Activated naive CD8-positive, alpha-beta T cell treated with anti-CD3 and anti-CD28 coated beads for 36 hours (primary cell): ENCODE measurements at regions not wholly inside any gene's neighbourhood (a gene's known extent, or its start where the extent isn't known, plus 50 kb on each side); places are given as distances from the start of the nearest gene placed in this dataset.

Experiments used
- DNase-seq: peaks from one replicate; pipeline ENCODE4 v3.0.0; 2021
- H3K27ac Mint-ChIP-seq: one replicate; pipeline ENCODE4 v1.8.0; 2022; ENCODE audit warnings: mild to moderate bottlenecking, moderate library complexity, mixed read lengths
- H3K27me3 Mint-ChIP-seq: one replicate; pipeline ENCODE4 v1.8.0; 2022; ENCODE audit warnings: mild to moderate bottlenecking, mixed read lengths
- H3K36me3 Mint-ChIP-seq: one replicate; pipeline ENCODE4 v1.8.0; 2021; ENCODE audit warnings: mild to moderate bottlenecking, mixed read lengths
- H3K4me1 Mint-ChIP-seq: one replicate; pipeline ENCODE4 v1.8.0; 2021; ENCODE audit warnings: mixed read lengths
- H3K4me3 Mint-ChIP-seq: one replicate; pipeline ENCODE4 v1.8.0; 2022; ENCODE audit warnings: mild to moderate bottlenecking, moderate library complexity, mixed read lengths
- H3K9me3 Mint-ChIP-seq: one replicate; pipeline ENCODE4 v1.8.0; 2022; ENCODE audit warnings: mixed read lengths

DNA sequence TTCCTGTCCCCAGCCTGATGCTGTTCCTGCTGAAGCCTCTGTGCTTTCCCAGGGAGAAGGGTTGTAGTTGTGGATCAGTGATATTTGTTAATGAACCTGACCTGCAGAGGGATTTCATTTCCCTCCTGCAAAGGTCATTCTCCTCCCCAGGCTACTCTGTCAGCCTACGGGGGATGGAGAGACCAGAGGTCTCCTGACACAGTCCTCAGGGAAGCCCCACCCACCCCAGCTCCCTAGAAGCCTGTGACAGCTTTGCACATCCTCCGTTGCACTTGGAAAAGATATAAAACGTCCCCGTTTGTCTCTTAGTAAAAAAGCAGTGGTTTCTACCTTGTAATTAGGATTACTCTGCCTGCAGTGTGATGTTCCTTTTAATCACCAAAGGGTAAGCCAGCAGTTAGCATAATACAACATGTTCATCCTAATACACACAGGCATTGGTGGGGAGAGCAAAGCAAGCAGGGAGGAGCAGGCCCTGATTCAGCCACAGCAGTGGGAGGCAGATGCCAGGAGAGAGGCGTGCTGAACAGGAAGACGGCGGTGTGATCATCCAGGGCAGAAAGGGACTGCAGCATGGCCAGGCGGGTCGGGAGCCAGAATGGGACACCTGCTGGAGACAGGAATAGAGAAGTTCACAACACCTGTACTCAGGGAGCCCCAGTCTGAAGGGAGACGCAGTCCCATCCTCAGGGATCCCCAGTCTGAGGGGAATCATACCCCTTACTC, 293.5 kb downstream of the LRFN2 start:
- Mint-ChIP-seq H3K27ac (no peak overlapping the region), H3K4me3 (no peak overlapping the region)

DNA sequence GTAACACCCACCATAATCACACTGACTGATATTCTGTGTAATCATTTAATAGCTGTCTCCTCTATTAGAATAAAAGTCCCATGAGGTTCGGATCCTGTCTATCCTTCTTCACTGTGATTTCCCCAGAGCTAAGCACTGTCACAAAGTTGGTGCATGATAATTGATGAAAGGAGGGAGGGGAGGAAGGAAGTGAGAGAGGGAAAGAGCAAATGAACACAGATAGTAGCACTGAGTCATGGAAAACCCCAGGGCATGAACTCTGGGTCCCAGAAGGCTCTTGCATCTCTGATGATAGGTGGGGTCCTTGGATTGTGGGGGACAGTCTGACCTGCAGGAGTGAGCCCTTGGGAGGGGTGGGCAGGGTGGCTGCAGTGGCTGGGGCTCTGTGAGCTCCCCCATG, 294.1 kb downstream of the LRFN2 start:
- Mint-ChIP-seq H3K4me3 (no peak overlapping the region), H3K36me3 (no peaks in the 10 kb centered on the region), H3K27ac (no peak overlapping the region), H3K27me3 (peaks cover 19% of the 10 kb centered on the region), H3K4me1 (no peaks in the 10 kb centered on the region), H3K9me3 (peaks cover 6% of the 10 kb centered on the region)
- no peak for DNase-seq

More for the DNA sequence above, 293.5 kb downstream of the LRFN2 start:
- Mint-ChIP-seq H3K9me3 (peaks cover 7% of the 10 kb centered on the region), H3K27me3 (peaks cover 15% of the 10 kb centered on the region), H3K36me3 (no peaks in the 10 kb centered on the region), H3K4me1 (no peaks in the 10 kb centered on the region)
- DNase-seq = no peak

DNA sequence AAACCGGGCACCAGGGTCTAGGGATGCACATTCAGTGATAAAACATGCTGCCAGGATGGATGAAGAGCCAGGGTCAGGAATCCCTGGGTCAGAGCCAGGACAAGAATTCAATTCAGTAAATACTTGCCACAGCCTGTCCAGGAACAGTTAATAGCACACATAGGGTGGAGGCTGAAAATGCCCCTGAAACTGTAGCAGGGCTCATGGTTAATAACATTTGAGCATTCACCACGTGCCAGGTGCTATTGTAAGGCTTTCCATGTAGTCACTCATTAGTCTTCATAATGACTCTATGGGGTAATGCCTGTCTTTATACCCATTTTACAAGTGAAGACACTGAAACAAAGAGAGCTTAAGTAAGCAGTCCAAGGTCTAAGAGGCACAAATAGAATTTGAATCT, 296.3 kb downstream of the LRFN2 start:
- H3K36me3 Mint-ChIP-seq = no peaks in the 10 kb centered on the region
- no peaks in the 10 kb centered on the region for H3K4me1 Mint-ChIP-seq

DNA sequence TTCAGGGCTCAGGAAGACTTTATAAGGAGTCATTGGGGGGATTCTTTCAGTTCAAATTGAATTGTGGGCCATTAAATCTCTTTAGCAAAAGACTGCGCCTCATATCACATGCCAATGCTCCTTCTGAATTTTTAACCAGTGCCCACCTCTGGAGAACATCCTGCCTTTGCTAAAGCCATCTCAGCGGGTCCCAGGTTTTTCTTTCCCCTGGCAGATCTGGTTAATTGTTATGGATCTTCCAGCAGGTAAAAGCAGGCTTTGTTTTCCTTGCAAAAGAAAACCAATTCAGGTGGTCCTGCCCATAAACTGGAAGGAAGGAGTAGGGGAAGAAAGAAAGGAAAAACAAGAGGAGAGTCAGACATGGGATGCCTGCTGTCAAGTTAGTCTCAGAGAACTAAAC, 298.2 kb downstream of the LRFN2 start:
- H3K4me3 Mint-ChIP-seq = no peak overlapping the region
- H3K9me3 Mint-ChIP-seq = no peaks in the 10 kb centered on the region
- no peak for DNase-seq
- peaks cover 49% of the 10 kb centered on the region for H3K27me3 Mint-ChIP-seq
- H3K4me1 Mint-ChIP-seq = no peaks in the 10 kb centered on the region
- H3K27ac Mint-ChIP-seq = no peak overlapping the region
- no peaks in the 10 kb centered on the region for H3K36me3 Mint-ChIP-seq

More for the DNA sequence above, 296.3 kb downstream of the LRFN2 start:
- H3K4me3 Mint-ChIP-seq = no peak overlapping the region
- peaks cover 3% of the 10 kb centered on the region for H3K9me3 Mint-ChIP-seq
- H3K27me3 Mint-ChIP-seq = peaks cover 37% of the 10 kb centered on the region
- DNase-seq = no peak
- no peak overlapping the region for H3K27ac Mint-ChIP-seq

DNA sequence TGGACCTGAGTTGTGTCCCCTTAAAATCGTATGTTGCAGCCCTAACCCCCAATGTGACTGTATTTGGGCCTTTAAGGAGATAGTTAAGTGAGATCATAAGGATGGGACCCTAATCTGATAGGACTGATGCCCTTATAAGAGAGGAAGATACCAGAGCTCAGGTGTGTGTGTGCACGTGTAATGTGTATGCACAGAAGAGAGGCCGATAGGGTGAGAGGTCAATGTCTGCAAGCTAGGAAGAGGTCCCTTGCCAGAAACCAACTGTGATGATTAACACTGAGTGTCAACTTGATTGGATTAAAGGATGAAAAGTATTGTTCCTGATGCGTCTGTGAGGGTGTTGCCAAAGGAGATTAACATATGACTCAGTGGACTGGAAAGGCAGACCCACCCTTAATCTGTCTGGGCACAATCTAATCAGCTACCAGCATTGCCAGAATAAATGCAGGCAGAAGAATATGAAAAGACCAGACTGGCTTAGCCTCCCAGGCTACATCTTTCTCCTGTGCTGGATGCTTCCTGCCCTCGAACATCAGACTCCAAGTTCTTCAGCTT, 299.8 kb downstream of the LRFN2 start:
- H3K27ac Mint-ChIP-seq = no peak overlapping the region
- no peak for DNase-seq
- H3K9me3 Mint-ChIP-seq = no peaks in the 10 kb centered on the region
- peaks cover 46% of the 10 kb centered on the region for H3K27me3 Mint-ChIP-seq
- no peak overlapping the region for H3K4me3 Mint-ChIP-seq
- no peaks in the 10 kb centered on the region for H3K36me3 Mint-ChIP-seq
- H3K4me1 Mint-ChIP-seq = no peaks in the 10 kb centered on the region

DNA sequence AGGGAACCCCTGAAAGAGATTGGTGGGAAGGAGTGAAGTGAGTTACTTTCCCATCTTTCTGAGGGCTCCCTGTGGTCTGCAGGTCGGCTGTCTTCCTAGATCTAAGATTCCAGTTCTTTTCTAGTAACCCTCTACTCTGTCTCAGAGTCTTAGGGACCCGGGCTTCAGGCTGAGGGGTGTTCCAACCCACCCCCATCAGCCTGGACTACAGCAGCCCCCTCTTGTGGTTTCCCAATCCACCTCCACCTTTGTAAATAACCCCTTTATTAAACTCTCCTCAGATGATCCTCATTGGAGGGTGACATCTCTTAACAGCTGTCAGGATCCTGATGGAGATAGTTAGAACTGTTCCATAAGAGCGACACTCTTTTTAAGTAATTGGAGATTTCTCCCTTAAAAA, 300.4 kb downstream of the LRFN2 start:
- Mint-ChIP-seq H3K9me3 (no peaks in the 10 kb centered on the region), H3K4me3 (no peak overlapping the region), H3K27me3 (peaks cover 46% of the 10 kb centered on the region), H3K27ac (no peak overlapping the region), H3K4me1 (no peaks in the 10 kb centered on the region), H3K36me3 (no peaks in the 10 kb centered on the region)
- DNase-seq = no peak

DNA sequence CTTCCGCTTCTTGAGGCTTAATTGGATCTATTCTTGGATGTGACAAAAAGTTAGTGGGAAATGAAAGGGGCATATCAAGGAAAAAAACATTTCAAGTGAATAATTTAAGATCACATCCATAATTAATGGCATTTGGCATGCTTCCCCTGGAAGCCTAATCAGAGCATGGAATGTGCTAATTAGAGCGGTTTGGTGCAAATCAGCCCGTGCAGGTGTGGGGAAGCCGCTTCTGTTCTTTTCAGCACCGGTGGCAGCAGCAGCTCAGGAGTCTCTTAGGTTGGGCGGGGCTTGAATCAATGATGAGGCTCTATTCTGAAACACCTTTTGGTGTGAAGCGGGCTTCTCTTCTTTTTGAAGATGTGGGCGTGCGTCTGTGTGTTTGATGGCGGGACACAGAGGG, 301.2 kb downstream of the LRFN2 start:
- H3K9me3 Mint-ChIP-seq = no peaks in the 10 kb centered on the region
- H3K4me1 Mint-ChIP-seq = no peaks in the 10 kb centered on the region
- no peak overlapping the region for H3K4me3 Mint-ChIP-seq
- no peaks in the 10 kb centered on the region for H3K36me3 Mint-ChIP-seq
- H3K27ac Mint-ChIP-seq = no peak overlapping the region
- DNase-seq = no peak
- H3K27me3 Mint-ChIP-seq = peaks cover 42% of the 10 kb centered on the region

DNA sequence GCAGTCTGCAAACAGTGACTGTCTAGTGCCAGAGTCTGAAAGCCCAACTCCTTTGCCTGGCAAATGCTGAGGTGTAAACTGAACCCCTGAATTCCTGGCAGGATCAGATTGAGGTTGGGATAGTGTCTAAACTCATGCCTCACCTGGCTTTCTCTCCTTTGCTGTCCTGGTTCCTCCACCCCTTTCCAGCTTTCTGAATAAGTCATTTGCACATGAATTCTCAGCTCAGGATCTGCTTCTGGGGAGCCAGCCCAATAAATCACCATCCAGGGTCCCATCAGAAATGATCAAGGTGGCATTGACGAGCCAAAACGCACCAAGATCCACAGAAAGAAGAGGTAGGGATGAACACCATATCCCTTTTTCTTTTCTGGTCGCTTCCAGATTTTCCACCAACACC, 301.6 kb downstream of the LRFN2 start:
- no peaks in the 10 kb centered on the region for H3K4me1 Mint-ChIP-seq
- H3K36me3 Mint-ChIP-seq = no peaks in the 10 kb centered on the region
- H3K27ac Mint-ChIP-seq = no peak overlapping the region
- no peak overlapping the region for H3K4me3 Mint-ChIP-seq
- H3K27me3 Mint-ChIP-seq = peaks cover 39% of the 10 kb centered on the region
- DNase-seq = no peak
- H3K9me3 Mint-ChIP-seq = no peaks in the 10 kb centered on the region

DNA sequence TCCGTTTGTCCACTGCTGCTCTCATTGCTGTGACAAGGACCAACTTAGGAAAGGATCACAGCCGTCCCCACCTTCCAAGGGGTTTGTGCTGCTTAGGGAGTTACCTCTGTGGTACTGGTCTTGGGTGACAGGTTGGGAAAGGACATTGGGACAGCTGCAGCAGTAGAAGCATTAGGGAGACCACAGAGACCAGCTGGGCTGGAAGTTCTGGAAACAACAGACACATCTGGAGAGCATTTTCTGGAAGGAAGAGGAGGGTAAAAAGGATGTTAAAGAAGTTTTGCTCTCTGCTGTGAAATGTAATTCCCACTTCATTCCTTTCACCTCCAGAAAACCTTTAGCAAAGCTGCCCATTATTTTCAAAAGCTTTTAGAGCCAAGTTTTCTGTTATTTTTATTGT, 304.2 kb downstream of the LRFN2 start:
- Mint-ChIP-seq H3K27me3 (peaks cover 33% of the 10 kb centered on the region), H3K27ac (no peak overlapping the region), H3K4me3 (no peak overlapping the region), H3K9me3 (no peaks in the 10 kb centered on the region), H3K36me3 (no peaks in the 10 kb centered on the region), H3K4me1 (no peaks in the 10 kb centered on the region)
- no peak for DNase-seq

DNA sequence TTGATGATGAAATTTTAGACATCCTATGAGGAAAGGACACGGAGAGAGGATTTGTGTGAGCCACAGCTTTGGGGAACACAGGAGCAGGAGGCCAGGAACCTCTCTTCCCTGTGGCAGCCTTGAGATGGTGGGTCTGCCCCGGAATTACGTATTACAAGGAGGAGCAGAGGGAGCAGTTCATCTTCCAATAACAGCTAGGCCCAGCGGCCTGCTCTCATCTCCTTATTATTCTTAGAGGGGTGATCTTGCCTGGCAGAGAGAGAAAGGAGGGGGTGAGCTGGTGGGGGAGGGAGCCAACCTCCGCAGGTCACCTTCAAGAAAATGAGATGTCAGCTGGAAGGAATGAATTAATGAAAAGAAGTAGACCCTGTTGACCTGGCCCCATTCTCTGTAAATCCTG, 305.8 kb downstream of the LRFN2 start:
- Mint-ChIP-seq H3K9me3 (no peaks in the 10 kb centered on the region), H3K4me3 (no peak overlapping the region), H3K27ac (no peak overlapping the region), H3K36me3 (no peaks in the 10 kb centered on the region), H3K4me1 (no peaks in the 10 kb centered on the region), H3K27me3 (peaks cover 22% of the 10 kb centered on the region)
- no peak for DNase-seq

DNA sequence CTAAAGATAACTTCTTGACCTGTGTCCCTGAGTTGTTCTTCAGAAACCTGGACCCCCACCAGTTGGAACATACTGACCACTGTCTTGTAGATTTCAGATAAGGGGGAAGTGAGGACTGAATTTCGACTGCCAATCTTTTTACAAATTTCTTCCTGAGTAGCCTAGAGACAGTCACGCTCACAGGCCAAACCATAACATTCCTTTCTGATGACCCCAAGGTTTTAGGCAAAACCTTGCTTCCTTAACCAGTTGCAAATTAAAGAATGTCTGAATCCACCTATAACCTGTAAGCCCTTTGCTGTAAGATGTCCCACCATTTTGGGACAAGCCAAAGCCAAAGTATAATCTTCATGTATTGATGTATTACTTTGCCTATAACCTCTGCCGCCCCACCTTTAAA, 306.9 kb downstream of the LRFN2 start:
- Mint-ChIP-seq H3K4me3 (no peak overlapping the region), H3K4me1 (no peaks in the 10 kb centered on the region), H3K9me3 (no peaks in the 10 kb centered on the region), H3K27me3 (peaks cover 10% of the 10 kb centered on the region), H3K36me3 (no peaks in the 10 kb centered on the region), H3K27ac (no peak overlapping the region)
- DNase-seq = no peak

DNA sequence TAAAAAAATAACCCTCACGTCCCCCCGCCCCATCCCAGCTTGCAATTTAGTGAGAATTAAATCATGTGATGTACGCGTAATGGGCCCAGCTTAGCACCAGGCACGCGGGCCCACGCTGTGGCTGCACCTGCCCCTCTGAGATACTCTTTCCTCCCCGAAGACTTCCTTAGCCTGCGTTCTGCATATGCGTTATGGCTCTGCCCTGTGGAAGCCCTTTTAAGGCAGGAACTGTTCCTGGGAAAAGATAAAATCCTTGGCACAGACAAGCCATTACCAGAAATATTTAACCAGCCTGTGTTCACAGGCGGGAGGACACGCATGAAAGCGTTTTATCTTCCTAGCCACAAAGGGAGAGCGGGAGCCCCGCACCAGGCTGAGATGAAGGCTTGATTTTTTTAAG, 311.0 kb downstream of the LRFN2 start:
- no peaks in the 10 kb centered on the region for H3K9me3 Mint-ChIP-seq
- H3K27me3 Mint-ChIP-seq = peaks cover 12% of the 10 kb centered on the region
- no peak for DNase-seq
- H3K4me3 Mint-ChIP-seq = no peak overlapping the region
- no peaks in the 10 kb centered on the region for H3K36me3 Mint-ChIP-seq
- H3K4me1 Mint-ChIP-seq = no peaks in the 10 kb centered on the region
- H3K27ac Mint-ChIP-seq = no peak overlapping the region

DNA sequence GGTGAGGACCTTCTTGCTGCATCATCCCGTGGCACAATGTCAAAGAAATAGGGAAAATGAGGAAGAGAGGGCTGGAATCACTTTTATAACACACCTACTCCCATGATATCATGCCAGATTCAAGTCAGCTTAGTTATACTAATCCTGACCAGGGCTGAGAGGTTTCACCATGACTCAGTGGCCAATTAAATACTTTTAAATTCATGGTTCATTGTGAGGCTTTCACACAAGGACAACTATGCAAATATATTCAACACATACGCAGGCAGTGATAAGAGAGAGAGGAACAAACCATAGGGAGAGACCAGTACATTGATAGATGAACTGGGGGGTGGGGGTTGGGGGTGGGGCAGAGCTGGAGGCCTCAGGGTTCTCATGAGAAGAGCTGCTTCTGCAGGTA, 313.1 kb downstream of the LRFN2 start:
- Mint-ChIP-seq H3K9me3 (no peaks in the 10 kb centered on the region), H3K4me3 (no peak overlapping the region), H3K27ac (no peak overlapping the region), H3K27me3 (peaks cover 12% of the 10 kb centered on the region), H3K36me3 (no peaks in the 10 kb centered on the region), H3K4me1 (no peaks in the 10 kb centered on the region)
- no peak for DNase-seq

DNA sequence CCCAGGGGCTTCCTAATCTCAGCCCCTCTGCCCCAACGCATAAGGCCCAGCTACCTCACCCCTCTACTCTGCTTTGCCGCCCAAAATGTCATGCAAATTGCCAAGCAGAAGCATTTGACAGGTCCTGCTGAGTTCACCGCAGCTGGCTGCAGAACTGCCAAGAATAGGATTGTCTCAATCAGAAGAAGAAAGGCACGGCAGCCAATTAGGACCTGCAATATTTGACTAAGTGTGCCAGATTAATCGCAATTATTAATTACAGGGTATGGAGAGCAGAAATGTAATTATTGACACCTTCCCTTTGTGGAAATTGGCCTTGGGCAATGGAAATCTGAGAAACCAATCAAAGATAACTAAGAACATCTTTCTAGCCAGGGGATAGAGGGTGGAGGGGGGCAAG, 318.6 kb downstream of the LRFN2 start:
- Mint-ChIP-seq H3K4me1 (no peaks in the 10 kb centered on the region), H3K9me3 (no peaks in the 10 kb centered on the region), H3K27me3 (peaks cover 9% of the 10 kb centered on the region), H3K4me3 (no peak overlapping the region), H3K27ac (no peak overlapping the region), H3K36me3 (no peaks in the 10 kb centered on the region)
- DNase-seq = no peak

DNA sequence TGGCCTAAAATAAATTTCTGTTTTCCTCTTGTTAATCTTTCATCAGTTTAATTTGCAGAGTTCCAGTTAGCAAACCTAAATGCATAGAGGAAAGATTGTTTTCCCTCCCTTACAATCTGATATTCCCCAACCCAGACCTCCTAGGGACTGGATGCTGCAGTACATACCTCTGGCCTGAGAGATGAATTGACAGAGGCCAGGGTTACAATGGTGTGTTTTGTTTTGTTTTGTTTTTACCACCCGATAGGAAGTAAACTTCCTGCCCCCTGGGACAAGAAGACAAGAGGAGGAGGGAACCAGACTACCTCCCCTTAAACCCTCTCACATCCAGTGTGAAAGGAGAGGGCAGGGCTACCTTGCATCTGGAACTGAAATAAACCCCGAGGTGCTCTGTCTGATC, 319.0 kb downstream of the LRFN2 start:
- H3K27ac Mint-ChIP-seq = no peak overlapping the region
- peaks cover 6% of the 10 kb centered on the region for H3K27me3 Mint-ChIP-seq
- H3K9me3 Mint-ChIP-seq = no peaks in the 10 kb centered on the region
- no peaks in the 10 kb centered on the region for H3K4me1 Mint-ChIP-seq
- H3K4me3 Mint-ChIP-seq = no peak overlapping the region
- H3K36me3 Mint-ChIP-seq = no peaks in the 10 kb centered on the region
- no peak for DNase-seq

DNA sequence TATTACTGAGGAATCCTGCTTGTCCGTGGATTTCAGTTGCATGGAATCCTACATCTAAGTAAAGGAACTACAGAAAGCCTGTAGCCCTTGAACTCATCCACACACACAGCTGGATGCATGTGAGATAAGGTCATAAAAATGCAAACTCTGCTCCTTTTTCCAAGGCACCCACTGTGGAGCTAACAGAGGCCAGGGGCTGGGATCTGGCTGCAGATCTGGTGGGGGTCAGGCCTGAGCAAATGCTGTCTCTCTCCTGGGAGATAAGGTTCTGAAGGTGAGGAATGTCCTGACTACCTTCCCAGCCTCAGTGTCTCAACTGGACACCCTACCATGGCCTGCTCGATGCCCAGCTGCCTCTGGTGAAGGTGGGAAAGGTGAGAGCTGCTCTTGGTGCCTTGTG, 321.5 kb downstream of the LRFN2 start:
- H3K9me3 Mint-ChIP-seq = no peaks in the 10 kb centered on the region
- no peaks in the 10 kb centered on the region for H3K36me3 Mint-ChIP-seq
- no peak overlapping the region for H3K4me3 Mint-ChIP-seq
- no peak overlapping the region for H3K27ac Mint-ChIP-seq
- no peak for DNase-seq
- peaks cover 3% of the 10 kb centered on the region for H3K27me3 Mint-ChIP-seq
- H3K4me1 Mint-ChIP-seq = no peaks in the 10 kb centered on the region
